ENCODE measurements at regions not wholly inside any gene's neighbourhood (a gene's known extent, or its start where the extent isn't known, plus 50 kb on each side); places are given as distances from the start of the nearest gene placed in this dataset.

DNA sequence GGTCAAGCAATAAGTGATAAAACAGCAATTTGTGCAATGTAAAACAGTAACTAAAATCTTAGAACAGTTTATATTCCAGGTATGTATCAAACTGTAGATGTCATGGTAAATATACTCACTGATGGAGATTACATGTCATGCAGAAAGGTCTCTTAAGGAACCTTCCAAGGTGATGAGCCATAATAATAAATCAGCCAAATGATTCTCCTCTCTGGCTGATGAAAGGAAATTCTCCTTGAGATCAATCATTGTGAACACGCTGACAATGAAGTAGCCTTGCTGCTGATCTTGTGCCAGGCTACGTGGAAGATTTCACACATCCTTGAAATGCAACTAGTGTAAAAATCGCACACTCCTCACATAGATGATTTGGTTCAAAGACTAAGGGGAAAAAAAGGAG lies 392.5 kb upstream of the CDH7 start:
- H3K27ac ChIP-seq, result no peak overlapping the region
- TF ChIP-seq, protein P1, sequence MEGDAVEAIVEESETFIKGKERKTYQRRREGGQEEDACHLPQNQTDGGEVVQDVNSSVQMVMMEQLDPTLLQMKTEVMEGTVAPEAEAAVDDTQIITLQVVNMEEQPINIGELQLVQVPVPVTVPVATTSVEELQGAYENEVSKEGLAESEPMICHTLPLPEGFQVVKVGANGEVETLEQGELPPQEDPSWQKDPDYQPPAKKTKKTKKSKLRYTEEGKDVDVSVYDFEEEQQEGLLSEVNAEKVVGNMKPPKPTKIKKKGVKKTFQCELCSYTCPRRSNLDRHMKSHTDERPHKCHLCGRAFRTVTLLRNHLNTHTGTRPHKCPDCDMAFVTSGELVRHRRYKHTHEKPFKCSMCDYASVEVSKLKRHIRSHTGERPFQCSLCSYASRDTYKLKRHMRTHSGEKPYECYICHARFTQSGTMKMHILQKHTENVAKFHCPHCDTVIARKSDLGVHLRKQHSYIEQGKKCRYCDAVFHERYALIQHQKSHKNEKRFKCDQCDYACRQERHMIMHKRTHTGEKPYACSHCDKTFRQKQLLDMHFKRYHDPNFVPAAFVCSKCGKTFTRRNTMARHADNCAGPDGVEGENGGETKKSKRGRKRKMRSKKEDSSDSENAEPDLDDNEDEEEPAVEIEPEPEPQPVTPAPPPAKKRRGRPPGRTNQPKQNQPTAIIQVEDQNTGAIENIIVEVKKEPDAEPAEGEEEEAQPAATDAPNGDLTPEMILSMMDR (conservative IDR thresholded peaks at IDR 0.05), result no peak

DNA sequence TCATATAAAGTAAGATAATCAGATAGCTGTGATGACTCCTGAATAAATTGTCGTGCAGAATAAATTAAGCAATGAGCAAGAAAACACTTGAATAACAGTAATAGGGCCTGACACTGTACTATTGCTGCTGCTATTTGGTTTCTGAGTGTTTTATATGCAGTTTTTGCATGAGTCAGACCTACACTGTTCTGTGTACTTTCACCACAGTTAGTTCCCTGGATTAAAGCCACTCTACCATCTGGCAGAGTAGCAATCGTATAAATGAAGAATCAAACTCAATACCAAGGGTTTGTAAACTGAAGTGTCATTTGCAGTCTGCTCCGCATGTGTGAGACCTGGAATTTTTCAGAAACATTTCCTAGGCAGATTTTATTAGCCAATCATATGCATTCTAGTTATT lies 398.6 kb upstream of the CDH7 start:
- TF ChIP-seq, protein P1 (conservative IDR thresholded peaks at IDR 0.05), result no peak
- no peak overlapping the region for H3K27ac ChIP-seq

- TF ChIP-seq, protein P1 (conservative IDR thresholded peaks at IDR 0.05), result no peak
- no peak overlapping the region for H3K27ac ChIP-seq
Measured at GRCh38 chr18:65349635-65350034, 401.2 kb upstream of the CDH7 start.

GRCh38 chr18:65347446-65347845 lies 403.4 kb upstream of the CDH7 start:
- TF ChIP-seq, protein P1 (conservative IDR thresholded peaks at IDR 0.05), result no peak
- no peak overlapping the region for H3K27ac ChIP-seq

DNA sequence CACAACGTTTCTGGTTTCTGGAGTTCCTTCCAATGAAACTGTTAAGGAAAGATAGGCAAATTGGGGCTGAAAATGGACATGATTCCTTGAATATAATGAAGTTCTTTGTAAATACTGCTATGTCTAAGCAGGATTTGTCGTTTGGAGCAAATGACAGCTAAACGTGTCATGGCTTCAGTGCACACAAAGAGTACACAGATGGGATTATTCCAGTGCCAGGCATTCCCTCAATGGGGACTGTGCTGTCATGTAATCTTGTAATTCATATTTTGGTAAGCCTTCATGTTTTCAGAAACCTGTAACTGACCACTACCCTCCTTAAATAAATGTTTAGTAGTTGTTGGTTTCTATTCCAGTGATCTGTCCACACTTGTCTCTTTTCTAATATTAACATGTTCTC lies 404.7 kb upstream of the CDH7 start:
- no peak overlapping the region for H3K27ac ChIP-seq
- TF ChIP-seq, protein P1 (conservative IDR thresholded peaks at IDR 0.05), result no peak

DNA sequence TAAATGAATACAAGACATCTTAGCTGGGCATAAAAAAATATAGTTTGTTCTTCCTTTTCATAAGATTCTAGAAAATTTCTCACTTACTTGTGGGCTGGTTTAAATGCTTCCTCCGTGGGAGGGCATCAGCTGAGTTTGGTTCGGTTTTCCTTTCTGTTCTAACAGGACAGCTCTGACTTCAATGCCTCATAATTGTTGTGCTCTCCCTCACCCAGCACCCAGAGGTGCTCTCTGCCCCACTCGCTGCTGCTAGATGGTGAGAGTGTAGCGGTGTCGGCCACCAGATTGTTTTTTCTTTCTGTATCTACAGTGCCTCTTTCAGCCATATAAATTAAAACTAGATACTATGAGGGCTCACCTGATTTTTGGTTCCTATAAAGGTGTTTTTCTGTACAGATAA lies 407.2 kb upstream of the CDH7 start:
- TF ChIP-seq, protein P1 (conservative IDR thresholded peaks at IDR 0.05), result no peak
- no peak overlapping the region for H3K27ac ChIP-seq

DNA sequence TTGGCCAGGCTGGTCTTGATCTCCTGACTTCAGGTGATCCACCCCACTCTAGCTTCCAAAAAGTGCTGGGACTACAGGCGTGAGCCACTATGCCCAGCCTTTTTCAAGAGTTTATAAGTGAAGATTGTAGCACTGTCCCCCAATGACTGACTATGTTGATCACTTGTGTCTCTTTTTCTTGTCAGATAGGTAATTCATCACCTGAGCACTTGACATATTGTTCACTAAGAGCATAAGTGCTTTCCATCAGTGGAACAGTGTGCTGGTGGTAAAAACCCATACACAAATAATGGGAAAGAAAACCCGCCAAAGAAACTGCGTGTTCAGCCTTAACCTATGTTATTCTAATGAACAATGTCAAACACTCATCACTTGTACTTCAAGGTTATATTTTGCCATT lies 414.4 kb upstream of the CDH7 start:
- TF ChIP-seq, protein P1 (conservative IDR thresholded peaks at IDR 0.05), result no peak
- H3K27ac ChIP-seq, result no peak overlapping the region

DNA sequence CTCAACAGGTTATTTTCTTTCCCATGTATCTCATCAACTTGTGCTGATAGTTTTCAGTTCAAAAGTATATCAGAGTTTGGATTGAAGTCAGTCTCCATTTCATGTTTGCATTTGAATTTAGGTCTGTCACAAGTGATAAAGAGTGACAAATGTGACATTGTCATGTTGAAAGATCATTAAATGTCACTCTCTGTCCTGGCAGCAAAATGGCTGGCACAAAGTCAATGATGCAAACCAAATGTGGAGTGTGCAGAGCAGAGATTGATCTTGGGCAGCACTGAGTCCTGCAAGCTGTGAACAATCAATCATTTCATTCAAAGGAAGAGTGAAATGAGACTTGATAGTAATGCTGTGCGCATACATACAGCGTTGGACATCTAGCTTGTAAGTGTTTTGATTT lies 421.8 kb upstream of the CDH7 start:
- H3K27ac ChIP-seq, result no peak overlapping the region
- TF ChIP-seq, protein P1 (conservative IDR thresholded peaks at IDR 0.05), result no peak

Data from VCaP (cell line).